ENCODE measurements at regions not wholly inside any gene's neighbourhood (a gene's known extent, or its start where the extent isn't known, plus 50 kb on each side); places are given as distances from the start of the nearest gene placed in this dataset.

GRCh38 chr17:79330229-79330628, 255.6 kb downstream of the ENGASE start:
- Histone ChIP-seq H3F3A (ENCODE audit: insufficient read depth) (no peaks in the 10 kb centered on the region), H3K79me2 (ENCODE audit: insufficient read depth, low read length) (no peaks in the 10 kb centered on the region), H3K9ac (ENCODE audit: low read length) (no peak overlapping the region), H3K27me3 (ENCODE audit: low read length) (no peaks in the 10 kb centered on the region), H4K20me1 (ENCODE audit: low read depth, low read length) (no peaks in the 10 kb centered on the region), H3K4me2 (ENCODE audit: low read depth, low read length, poor library complexity, severe bottlenecking) (no peak overlapping the region), H2AFZ (ENCODE audit: low read depth, low read length, severe bottlenecking) (no peak overlapping the region), H3K4me3 (ENCODE audit: insufficient read depth, low read length, poor library complexity, severe bottlenecking) (no peak overlapping the region), H3K36me3 (ENCODE audit: low read length) (no peaks in the 10 kb centered on the region), H3K9me2 (replicated peaks; ENCODE audit: insufficient read depth, low read length) (no peaks in the 10 kb centered on the region), H3K9me3 (ENCODE audit: insufficient read depth, low read length) (no peaks in the 10 kb centered on the region), H3K27ac (ENCODE audit: low read depth, low read length) (no peak overlapping the region)
- TF ChIP-seq EZH2phosphoT487 (conservative IDR thresholded peaks at IDR 0.05; ENCODE audit: low read length): no peak
- TF ChIP-seq CTCF (IDR thresholded peaks at IDR 0.05; ENCODE audit: insufficient read depth, low read length, poor library complexity, severe bottlenecking): no peak

- Histone ChIP-seq H3K4me3 (ENCODE audit: insufficient read depth, low read length, poor library complexity, severe bottlenecking) (no peak overlapping the region), H3K27me3 (ENCODE audit: low read length) (peaks cover 3% of the 10 kb centered on the region; the same call in 1 of the 2 replicates), H3K27ac (ENCODE audit: low read depth, low read length) (no peak overlapping the region), H3F3A (ENCODE audit: insufficient read depth) (no peaks in the 10 kb centered on the region), H4K20me1 (ENCODE audit: low read depth, low read length) (no peaks in the 10 kb centered on the region), H2AFZ (ENCODE audit: low read depth, low read length, severe bottlenecking) (no peak overlapping the region), H3K36me3 (ENCODE audit: low read length) (no peaks in the 10 kb centered on the region), H3K79me2 (ENCODE audit: insufficient read depth, low read length) (no peaks in the 10 kb centered on the region), H3K9me3 (ENCODE audit: insufficient read depth, low read length) (no peaks in the 10 kb centered on the region), H3K9ac (ENCODE audit: low read length) (no peak overlapping the region), H3K9me2 (replicated peaks; ENCODE audit: insufficient read depth, low read length) (no peaks in the 10 kb centered on the region), H3K4me2 (ENCODE audit: low read depth, low read length, poor library complexity, severe bottlenecking) (no peak overlapping the region)
- TF ChIP-seq EZH2phosphoT487 (conservative IDR thresholded peaks at IDR 0.05; ENCODE audit: low read length): no peak
- no peak for TF ChIP-seq CTCF (IDR thresholded peaks at IDR 0.05; ENCODE audit: insufficient read depth, low read length, poor library complexity, severe bottlenecking)
These were observed 252.2 kb downstream of the ENGASE start for GRCh38 chr17:79326814-79327213.

DNA sequence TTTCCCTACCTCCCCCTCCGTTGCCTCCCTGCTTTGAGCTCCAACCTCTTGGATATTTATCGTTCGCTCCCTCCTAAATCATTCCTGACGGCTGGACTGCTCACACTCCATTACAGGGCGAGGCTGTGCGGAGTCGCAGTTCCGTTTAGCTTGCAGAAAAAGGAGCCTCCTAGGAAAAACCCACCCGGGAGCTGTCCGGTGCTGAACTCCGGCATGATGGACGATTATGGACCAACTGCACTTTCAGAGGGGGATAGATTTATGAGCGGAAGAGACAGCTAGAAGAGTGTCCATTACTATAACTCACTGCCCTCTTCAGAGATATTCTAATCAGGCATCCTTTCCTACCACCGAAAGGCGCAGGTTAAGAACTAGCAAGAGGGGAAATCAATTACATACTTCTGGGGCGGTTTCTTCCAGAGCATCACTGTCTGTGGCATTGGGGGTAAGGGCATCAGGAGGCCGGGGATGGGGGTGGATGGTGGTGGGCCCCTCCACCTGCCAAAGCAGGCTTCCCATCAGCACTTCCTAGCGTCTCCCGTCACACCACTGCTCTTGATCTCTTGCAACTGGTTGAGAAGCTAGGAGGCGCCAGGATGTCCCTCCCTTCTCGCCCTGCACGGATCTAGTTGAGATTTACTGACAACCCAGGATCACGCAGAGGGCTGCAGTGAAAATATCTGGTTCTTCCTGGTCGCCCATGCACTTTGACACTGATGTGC, 251.2 kb downstream of the ENGASE start:
- no peaks in the 10 kb centered on the region for H3K9me2 ChIP-seq (replicated peaks; ENCODE audit: insufficient read depth, low read length)
- no peaks in the 10 kb centered on the region for H3K36me3 ChIP-seq (ENCODE audit: low read length)
- H3K9me3 ChIP-seq (ENCODE audit: insufficient read depth, low read length): no peaks in the 10 kb centered on the region
- no peaks in the 10 kb centered on the region for H3K79me2 ChIP-seq (ENCODE audit: insufficient read depth, low read length)
- H4K20me1 ChIP-seq (ENCODE audit: low read depth, low read length): no peaks in the 10 kb centered on the region
- no peak overlapping the region for H3K27ac ChIP-seq (ENCODE audit: low read depth, low read length)
- H3K4me3 ChIP-seq (ENCODE audit: insufficient read depth, low read length, poor library complexity, severe bottlenecking): no peak overlapping the region
- no peak overlapping the region for H2AFZ ChIP-seq (ENCODE audit: low read depth, low read length, severe bottlenecking)
- no peak overlapping the region for H3K4me2 ChIP-seq (ENCODE audit: low read depth, low read length, poor library complexity, severe bottlenecking)
- TF ChIP-seq EZH2phosphoT487 (conservative IDR thresholded peaks at IDR 0.05; ENCODE audit: low read length) (no peak), CTCF (IDR thresholded peaks at IDR 0.05; ENCODE audit: insufficient read depth, low read length, poor library complexity, severe bottlenecking) (no peak)
- no peaks in the 10 kb centered on the region for H3F3A ChIP-seq (ENCODE audit: insufficient read depth)
- no peak overlapping the region for H3K9ac ChIP-seq (ENCODE audit: low read length)
- peaks cover 3% of the 10 kb centered on the region; the same call in 1 of the 2 replicates for H3K27me3 ChIP-seq (ENCODE audit: low read length)

All from SU-DHL-6 (cell line).